ENCODE measurements at regions not wholly inside any gene's neighbourhood (a gene's known extent, or its start where the extent isn't known, plus 50 kb on each side); places are given as distances from the start of the nearest gene placed in this dataset.

DNA sequence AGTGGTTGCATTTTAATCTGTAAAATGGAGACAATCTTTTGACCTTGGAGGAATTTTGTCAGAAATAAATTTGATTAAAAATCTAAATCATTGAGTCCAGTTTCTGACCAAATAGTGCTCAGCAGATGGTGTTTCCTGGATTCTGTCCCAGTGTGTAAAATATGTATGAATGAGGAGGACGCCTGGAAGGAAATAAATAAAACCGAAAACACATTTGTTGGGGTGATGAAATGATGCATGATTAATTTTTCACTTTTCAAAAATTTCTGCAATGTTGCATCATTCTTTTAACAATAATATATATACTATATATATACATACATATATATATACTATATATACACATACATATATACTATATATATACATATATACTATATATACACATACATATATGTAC is 261.1 kb upstream of the TRIB2 start:
- TF ChIP-seq, protein P1, sequence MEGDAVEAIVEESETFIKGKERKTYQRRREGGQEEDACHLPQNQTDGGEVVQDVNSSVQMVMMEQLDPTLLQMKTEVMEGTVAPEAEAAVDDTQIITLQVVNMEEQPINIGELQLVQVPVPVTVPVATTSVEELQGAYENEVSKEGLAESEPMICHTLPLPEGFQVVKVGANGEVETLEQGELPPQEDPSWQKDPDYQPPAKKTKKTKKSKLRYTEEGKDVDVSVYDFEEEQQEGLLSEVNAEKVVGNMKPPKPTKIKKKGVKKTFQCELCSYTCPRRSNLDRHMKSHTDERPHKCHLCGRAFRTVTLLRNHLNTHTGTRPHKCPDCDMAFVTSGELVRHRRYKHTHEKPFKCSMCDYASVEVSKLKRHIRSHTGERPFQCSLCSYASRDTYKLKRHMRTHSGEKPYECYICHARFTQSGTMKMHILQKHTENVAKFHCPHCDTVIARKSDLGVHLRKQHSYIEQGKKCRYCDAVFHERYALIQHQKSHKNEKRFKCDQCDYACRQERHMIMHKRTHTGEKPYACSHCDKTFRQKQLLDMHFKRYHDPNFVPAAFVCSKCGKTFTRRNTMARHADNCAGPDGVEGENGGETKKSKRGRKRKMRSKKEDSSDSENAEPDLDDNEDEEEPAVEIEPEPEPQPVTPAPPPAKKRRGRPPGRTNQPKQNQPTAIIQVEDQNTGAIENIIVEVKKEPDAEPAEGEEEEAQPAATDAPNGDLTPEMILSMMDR (IDR thresholded peaks at IDR 0.05): no peak
- TF ChIP-seq POLR2A (IDR thresholded peaks at IDR 0.05): no peak

Data from Peyer's patch (tissue), 4 donors.